ENCODE measurements at regions not wholly inside any gene's neighbourhood (a gene's known extent, or its start where the extent isn't known, plus 50 kb on each side); places are given as distances from the start of the nearest gene placed in this dataset.
"Not testable (repeated sequence)": the region's sequence is repeated elsewhere in the genome, so short reads cannot be mapped to it uniquely, and the experiment has no call there.

DNA sequence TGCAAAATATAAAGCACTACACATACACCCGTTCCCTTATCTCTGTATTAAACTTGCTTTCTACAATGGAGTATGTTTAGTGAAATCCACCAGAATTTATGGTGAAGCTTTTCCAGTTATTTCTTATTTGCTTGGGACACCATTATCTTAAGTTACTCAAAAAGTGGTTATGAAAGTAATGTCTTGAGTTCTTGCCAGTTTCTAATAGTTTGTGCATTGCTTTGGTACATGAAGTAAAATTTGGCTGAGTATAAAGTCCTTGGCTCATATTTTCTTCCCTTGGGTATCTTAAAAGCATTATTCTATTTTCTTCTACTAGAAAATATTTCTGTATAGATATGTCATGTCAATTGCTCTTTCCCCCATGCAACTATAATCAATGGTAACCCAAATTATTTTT is 85.2 kb downstream of the POLR1F start:
- DNase-seq (ENCODE audit: low read depth in 2 of 2) = no peak

DNA sequence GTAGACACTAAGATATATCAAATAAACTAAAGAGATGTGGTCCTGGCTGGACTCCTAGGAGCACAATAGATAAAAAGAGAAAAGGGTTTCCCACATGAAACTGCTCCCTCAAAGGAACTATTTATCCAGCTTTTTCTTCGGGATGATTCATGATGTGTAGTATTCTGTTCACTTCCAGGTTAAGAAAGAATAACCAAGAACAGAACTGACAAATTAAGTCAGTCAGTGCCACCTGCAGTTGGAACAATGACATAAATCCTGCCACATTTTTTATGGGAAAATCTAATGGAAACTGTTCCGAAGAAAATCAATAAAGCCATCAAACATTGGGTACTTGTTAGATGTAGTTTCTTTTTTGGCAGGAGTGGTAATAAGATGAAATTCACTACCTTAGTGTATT is 87.1 kb downstream of the POLR1F start:
- DNase-seq (ENCODE audit: low read depth in 2 of 2) = no peak

GRCh38 chr7:19620470-19620869 is 88.4 kb downstream of the POLR1F start:
- DNase-seq (ENCODE audit: low read depth in 2 of 2) = no peak

- DNase-seq (ENCODE audit: low read depth in 2 of 2) = no peak
Observed at GRCh38 chr7:19619122-19619521, 89.7 kb downstream of the POLR1F start.

GRCh38 chr7:19617901-19618300 is 90.9 kb downstream of the POLR1F start:
- no peak for DNase-seq (ENCODE audit: low read depth in 2 of 2)

GRCh38 chr7:19610194-19610943 is 98.5 kb downstream of the POLR1F start:
- no peak for DNase-seq (ENCODE audit: low read depth in 2 of 2)

GRCh38 chr7:19589446-19589845 is 119.4 kb downstream of the POLR1F start:
- DNase-seq (ENCODE audit: low read depth in 2 of 2) = no peak

- no peak for DNase-seq (ENCODE audit: low read depth in 2 of 2)
Observed at GRCh38 chr7:19587291-19587690, 121.5 kb downstream of the POLR1F start.

- no peak for DNase-seq (ENCODE audit: low read depth in 2 of 2)
Observed at GRCh38 chr7:19585761-19586160, 123.1 kb downstream of the POLR1F start.

- no peak for DNase-seq (ENCODE audit: low read depth in 2 of 2)
Observed at GRCh38 chr7:19575909-19576557, 132.8 kb downstream of the POLR1F start.

DNA sequence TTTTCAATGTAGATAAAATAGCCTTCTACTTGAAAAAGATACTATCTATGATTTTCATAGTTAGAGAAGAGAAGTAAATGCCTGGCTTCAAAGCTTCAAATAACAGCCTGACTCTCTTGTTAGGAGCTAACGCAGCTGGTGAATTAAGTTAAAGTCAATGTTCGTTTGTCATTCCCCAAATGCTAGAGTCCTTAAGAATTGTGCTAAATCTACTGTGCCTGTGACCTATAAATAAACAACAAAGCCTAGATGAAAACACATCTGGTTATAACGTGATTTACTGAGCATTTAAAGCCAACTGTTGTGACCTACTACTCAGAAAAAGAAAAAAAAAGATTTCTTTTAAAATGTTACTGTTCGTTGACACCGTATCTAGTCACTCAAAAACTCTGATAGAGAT is 134.7 kb downstream of the POLR1F start:
- DNase-seq (ENCODE audit: low read depth in 2 of 2) = no peak

DNA sequence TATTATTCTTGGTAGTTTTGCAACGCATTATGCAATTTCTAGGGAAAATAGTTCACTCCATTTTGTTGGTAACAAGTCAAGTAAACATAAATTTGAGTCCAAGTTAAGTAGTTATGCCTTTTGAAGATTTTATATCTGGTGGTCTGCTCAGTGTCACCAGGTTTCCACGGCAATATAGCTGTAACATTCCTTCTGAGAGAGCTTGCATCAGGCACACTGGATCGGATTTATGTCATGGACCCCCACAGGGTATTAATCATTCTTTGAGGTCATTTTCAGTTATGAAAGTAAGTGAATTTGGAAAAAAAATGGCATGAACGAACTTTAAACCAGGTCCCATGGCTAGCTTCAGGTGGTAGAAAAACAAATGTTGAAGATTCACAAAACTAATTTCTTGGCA is 136.3 kb downstream of the POLR1F start:
- no peak for DNase-seq (ENCODE audit: low read depth in 2 of 2)

GRCh38 chr7:19567011-19567410 is 141.8 kb downstream of the POLR1F start:
- peak in 1 of 2 experiments; percentile 15 for DNase-seq (ENCODE audit: low read depth in 2 of 2)

- no peak for DNase-seq (ENCODE audit: low read depth in 2 of 2)
Observed at GRCh38 chr7:19565602-19566001, 143.2 kb downstream of the POLR1F start.

DNA sequence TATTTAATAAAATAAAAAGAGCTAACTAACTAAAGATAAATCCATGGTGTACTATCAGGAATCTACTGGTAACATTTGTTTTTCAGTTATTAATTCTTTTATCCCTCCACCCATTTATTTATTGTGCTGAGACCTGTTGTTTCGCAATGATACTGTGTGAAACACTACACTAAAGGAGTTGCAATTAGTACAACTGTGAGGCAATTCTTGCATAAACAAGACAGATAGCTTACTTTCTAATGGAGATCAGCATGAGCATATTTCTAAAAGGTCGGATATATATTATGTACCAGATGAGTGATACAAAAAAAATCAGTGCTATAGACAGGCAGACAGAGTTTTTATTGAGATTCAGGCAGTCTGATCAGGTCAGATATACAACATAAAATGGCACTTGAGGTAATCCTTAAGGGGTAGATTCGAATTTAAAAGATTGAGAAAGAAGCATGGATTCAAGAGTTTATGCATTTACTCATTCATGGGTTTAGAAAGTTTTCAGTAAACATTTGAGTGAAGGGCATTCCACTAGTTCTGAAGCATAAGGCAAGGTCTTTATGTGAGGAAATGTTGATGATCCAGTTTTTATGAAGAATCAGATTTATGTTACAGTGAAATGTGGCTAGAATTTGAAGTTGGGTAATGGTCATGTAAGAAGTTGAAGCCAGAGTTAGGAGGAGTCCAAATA is 147.6 kb downstream of the POLR1F start:
- peak; percentile 26 to 32 for DNase-seq (ENCODE audit: low read depth in 2 of 2)

- DNase-seq (ENCODE audit: low read depth in 2 of 2) = peak; percentile 14 to 16
Observed at GRCh38 chr7:19560111-19560883, 148.5 kb downstream of the POLR1F start.

DNA sequence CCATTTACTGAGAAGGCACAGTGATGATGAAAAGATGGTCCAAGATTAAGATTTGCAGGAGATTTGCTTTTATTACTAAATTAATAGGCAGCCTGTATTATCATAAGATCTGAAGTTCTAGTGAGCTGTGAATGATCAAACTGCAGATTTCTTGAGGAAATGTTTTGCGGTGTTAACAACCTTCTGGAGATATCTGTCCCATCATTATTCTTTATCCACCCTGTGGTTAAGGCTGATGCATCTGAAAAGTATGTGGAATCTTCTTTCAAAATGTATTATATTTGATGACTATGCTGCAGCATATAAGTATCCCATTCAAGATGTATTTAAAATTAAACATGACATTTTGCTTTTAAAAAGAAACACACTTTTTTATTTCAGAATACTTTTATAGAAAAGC is 150.3 kb downstream of the POLR1F start:
- peak; percentile 56 to 60 for DNase-seq (ENCODE audit: low read depth in 2 of 2)

- peak in 1 of 2 experiments; percentile 10 for DNase-seq (ENCODE audit: low read depth in 2 of 2)
Observed at GRCh38 chr7:19557726-19558465, 150.9 kb downstream of the POLR1F start.

GRCh38 chr7:19554581-19554980 is 154.3 kb downstream of the POLR1F start:
- DNase-seq (ENCODE audit: low read depth in 2 of 2) = no peak

DNA sequence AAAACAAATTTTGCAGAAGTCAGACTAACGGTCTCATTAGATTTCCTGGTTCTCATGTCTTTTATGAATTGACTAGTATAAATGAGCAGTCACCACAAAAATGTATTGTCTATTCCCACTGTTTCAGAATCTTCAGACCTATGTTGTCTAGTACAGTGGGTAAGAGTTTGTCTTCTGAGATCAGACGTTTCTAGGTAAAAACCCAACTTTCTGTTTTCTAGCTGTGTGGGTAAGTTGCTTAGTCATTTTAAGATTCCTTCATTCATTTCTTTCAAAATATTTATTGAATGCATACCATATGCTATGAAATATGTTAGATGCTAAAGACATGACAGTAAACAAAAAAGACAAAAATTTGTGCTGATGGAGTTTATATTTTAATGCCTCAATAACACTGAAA is 156.3 kb downstream of the POLR1F start:
- no peak for DNase-seq (ENCODE audit: low read depth in 2 of 2)

GRCh38 chr7:19549246-19549645 is 159.6 kb downstream of the POLR1F start:
- not testable (repeated sequence) for DNase-seq (ENCODE audit: low read depth in 2 of 2)
